SH-SY5Y (cell line): ENCODE measurements at regions not wholly inside any gene's neighbourhood (a gene's known extent, or its start where the extent isn't known, plus 50 kb on each side); places are given as distances from the start of the nearest gene placed in this dataset.

ENCODE experiments used
- GATA2 ChIP-seq: IDR thresholded peaks from 2 replicates; pipeline ENCODE4 v1.6.1; 2011; ENCODE audit warnings: mild to moderate bottlenecking, low read depth, low read length
- GATA3 ChIP-seq: IDR thresholded peaks from 2 replicates; pipeline ENCODE4 v1.6.1; 2011; ENCODE audit warnings: low read depth, mild to moderate bottlenecking, low read length, moderate library complexity

- TF ChIP-seq GATA3 (no peak), GATA2 (no peak)
These were observed 414.8 kb upstream of the CCNH start for GRCh38 chr5:87827539-87827938.
